GM10266 (cell line): ENCODE measurements at regions not wholly inside any gene's neighbourhood (a gene's known extent, or its start where the extent isn't known, plus 50 kb on each side); places are given as distances from the start of the nearest gene placed in this dataset.

Experiments
- DNase-seq: peaks from one replicate; pipeline ENCODE4 v3.0.0; 2012; ENCODE audit errors: extremely low spot score
- TF ChIP-seq, protein P1 (sequence below): IDR thresholded peaks from 2 replicates; pipeline ENCODE4 v1.5.1; 2012; ENCODE audit warnings: mild to moderate bottlenecking, low read depth; ENCODE audit not compliant: control insufficient read depth, insufficient read depth; ENCODE audit errors: missing control alignments

DNA sequence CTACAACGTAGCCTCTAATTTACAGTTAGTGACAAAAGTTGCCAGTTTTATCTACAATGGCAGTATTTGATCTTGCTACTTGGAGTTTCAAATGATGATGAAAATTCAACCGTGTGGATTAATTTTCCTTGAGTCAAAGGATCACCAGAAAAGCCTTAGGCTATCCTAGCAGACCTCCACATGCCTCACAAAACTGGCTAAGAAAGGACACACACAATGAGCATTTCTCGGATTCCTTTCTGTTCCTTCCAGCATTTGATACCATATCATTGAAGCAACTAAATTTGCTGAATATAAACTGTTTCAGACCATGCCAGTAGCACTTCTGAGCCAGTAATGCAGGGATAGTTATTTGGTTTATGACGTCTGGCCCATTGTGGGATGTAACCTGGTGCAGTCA, 587.4 kb upstream of the MDFIC2 start:
- TF ChIP-seq, protein P1, sequence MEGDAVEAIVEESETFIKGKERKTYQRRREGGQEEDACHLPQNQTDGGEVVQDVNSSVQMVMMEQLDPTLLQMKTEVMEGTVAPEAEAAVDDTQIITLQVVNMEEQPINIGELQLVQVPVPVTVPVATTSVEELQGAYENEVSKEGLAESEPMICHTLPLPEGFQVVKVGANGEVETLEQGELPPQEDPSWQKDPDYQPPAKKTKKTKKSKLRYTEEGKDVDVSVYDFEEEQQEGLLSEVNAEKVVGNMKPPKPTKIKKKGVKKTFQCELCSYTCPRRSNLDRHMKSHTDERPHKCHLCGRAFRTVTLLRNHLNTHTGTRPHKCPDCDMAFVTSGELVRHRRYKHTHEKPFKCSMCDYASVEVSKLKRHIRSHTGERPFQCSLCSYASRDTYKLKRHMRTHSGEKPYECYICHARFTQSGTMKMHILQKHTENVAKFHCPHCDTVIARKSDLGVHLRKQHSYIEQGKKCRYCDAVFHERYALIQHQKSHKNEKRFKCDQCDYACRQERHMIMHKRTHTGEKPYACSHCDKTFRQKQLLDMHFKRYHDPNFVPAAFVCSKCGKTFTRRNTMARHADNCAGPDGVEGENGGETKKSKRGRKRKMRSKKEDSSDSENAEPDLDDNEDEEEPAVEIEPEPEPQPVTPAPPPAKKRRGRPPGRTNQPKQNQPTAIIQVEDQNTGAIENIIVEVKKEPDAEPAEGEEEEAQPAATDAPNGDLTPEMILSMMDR = no peak
- DNase-seq = no peak

DNA sequence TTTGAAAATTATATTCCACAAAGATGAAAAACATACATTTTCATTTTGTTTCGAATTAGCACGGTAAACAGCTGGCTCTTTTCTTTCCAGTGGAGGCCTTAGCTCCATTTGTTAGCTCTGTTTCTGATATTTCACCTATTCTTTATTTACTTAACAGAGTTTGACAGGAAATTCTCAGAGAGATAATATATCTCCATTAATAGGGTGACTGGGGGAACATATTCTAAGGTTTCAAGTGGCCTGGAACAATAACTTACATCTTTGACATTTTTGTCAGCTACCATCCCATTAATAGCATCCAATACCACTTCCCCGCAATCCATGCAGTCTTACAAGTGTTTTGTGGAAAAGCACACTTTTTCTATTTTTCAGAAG, 577.6 kb upstream of the MDFIC2 start:
- DNase-seq = no peak

DNA sequence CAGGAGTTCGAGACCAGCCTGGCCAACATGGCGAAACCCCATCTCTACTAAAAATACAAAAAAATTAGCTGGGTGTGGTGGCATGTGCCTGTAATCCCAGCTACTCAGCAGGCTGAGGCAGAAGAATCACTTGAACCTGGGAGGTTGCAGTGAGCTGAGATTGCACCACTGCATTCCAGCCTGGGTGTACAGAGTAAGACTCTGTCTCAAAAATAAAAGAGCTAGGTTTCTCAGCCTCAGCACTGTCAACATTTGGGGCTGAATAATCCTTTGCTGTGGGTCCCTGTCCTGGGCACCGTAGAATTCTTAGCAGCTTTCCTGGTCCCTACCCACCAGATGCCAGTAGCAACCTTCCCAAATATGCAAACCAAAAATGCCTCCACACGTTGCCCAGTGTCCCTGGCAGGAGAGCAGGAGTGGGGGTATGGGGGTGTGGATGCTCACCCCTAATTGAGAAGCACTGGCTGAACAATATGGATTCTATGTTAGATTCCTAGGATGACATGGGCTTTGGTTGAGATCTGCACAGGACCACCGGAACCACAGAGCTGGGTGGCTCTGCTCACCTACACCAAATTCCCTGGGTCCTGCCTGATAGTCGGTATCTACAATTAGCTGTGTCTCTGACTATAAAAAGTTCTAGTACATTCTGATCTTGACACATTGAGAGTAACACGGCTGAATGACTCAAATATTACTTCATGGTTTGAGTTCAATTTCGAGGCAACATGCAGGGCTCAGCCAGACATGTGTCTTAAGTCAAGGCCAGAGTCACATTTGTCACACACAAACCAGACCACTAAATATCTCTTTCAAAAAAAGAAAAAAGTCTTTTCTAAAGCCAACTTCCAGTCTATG, 577.0 kb upstream of the MDFIC2 start:
- TF ChIP-seq, protein P1 = no peak
- no peak for DNase-seq

More for the DNA sequence above, 577.6 kb upstream of the MDFIC2 start:
- TF ChIP-seq, protein P1 = no peak

DNA sequence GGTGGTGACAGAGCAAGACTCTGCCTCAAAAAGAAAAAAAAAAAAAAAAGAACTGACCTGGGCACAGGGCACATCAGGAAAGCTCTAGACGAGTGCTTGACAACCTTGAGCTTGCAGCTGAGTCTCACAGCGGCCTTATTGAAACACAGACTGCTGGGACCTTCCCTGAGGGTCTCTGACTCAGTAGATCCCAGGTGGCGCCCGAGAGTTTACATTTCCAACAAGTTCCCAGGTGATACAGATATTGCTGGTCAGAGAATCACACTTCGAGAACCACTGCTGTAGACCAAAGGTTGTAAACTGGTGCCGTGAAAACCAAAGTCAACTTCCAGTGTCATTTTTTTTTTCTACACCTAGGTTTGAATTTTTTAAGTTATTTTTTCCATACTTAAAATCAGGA, 573.2 kb upstream of the MDFIC2 start:
- DNase-seq = no peak
- TF ChIP-seq, protein P1 = no peak

DNA sequence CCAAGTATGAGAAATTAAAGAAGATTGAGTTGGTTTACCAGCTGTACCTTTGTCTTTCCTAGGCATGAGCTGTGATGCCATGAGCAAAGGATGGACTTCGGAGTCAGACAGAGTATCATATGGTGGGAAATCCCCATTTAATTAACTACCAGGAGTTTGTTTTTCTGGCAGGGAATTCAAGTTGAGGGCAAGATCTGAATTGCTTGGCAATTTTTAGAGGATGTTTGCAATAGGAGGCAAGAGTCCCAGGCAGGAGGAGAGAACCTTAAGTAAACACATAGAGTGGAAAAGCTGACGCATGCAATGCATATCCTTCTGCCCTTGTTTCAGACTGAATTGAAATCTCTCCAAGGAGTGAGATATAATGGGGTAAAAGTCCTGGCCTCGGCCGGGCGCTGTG, 569.7 kb upstream of the MDFIC2 start:
- TF ChIP-seq, protein P1 = no peak
- DNase-seq = no peak

DNA sequence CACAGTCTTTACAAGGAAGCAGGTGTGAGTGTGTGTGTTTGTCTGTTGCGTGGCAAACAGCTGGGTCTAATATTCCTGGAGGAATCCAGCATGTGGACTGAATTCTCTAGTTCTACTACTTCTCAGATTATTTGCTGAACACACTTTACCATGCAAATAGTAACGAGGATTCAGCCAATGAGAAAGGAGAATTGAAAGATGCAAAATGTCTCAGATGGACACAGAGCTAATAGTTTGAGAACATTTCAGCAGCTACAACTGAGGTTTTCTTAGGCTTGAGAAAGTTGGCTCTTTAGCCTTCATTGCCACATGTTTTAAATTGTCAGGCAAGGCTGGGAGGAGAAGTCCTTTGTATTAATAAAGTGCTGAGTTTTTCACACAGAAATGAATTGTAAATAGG, 568.0 kb upstream of the MDFIC2 start:
- TF ChIP-seq, protein P1 = no peak
- DNase-seq = no peak

DNA sequence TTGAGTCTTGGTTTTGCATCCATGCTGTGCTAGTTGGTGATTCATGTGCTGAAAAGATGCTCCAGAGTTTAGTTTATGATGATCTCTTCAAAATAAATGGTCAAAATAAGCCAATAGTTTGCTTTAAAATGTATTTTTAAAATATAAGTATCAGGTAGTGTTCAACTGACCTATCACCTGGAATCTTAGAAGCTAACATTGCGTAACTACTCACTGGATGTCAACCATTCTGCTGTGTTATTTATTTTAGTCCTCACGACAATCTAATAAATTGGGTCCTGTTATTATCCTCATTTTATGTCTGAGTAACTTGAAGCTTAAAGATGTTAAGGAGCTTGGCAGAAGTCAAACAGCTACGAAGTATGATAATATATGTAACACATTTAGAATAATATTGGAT, 563.7 kb upstream of the MDFIC2 start:
- no peak for DNase-seq
- TF ChIP-seq, protein P1 = no peak
